HepG2 (cell line): ENCODE measurements at regions not wholly inside any gene's neighbourhood (a gene's known extent, or its start where the extent isn't known, plus 50 kb on each side); places are given as distances from the start of the nearest gene placed in this dataset.

Source experiments
- ATAC-seq: fragments of 200-7000 bp; cut with Tn5 transposase; 3 replicates; pipeline ENCODE4 v1.9.1; 2020; ENCODE audit warnings: mild to moderate bottlenecking, moderate library complexity
- BruUV-seq: library from RNA; stranded (reverse); fragments of 400-500 nt; replicated peaks from 2 replicates; lab custom pipeline; 2021; lab: Mats Ljungman, UMichigan
- CTCF ChIA-PET: fragments of 300-600 bp; formaldehyde crosslinking; extraction: SDS; loops from one replicate; lab custom pipeline; 2021; ENCODE audit warnings: low total read pairs, inconsistent platforms, low intra/inter-chr PET ratio; lab: Yijun Ruan, JAX
- POLR2A ChIA-PET: fragments of 350-600 bp; sonication (Branson Sonifier 250); formaldehyde crosslinking; loops from one replicate; lab custom pipeline; 2020; ENCODE audit warnings: antibody characterized with exemption, inconsistent platforms; lab: Yijun Ruan, JAX
- DNase-seq: peaks from one replicate; pipeline ENCODE4 v3.0.0-alpha.2; 2015; ENCODE audit warnings: low spot score
- FAIRE-seq: peaks from 3 replicates; lab custom pipeline; 2011; peaks lifted over from hg19 to GRCh38; lab: Jason Lieb, UNC
- H2AFZ ChIP-seq: one replicate; pipeline ENCODE4 v1.6.1; 2011; ENCODE audit warnings: low read length, inconsistent platforms
- H3K27ac ChIP-seq: fragments of 300-600 bp; 3 replicates; pipeline ENCODE4 v1.8.0; 2011; ENCODE audit warnings: mixed run types, mild to moderate bottlenecking, mixed read lengths, low read length, inconsistent platforms; ENCODE audit not compliant: insufficient read depth; ENCODE audit errors: extremely low read length
- H3K27me3 ChIP-seq, 2 experiments: fragments of 200-600 bp in 1 of 2; 2 replicates in 1 of 2; 3 replicates in 1 of 2; pipeline versions ENCODE4 v1.6.0 to v1.8.0; 2011; ENCODE audit warnings: low read length in 2 of 2, mild to moderate bottlenecking in 2 of 2, moderate library complexity in 2 of 2, inconsistent platforms in 1 of 2; ENCODE audit not compliant: insufficient read depth in 2 of 2, control insufficient read depth in 1 of 2
- H3K36me3 ChIP-seq, 2 experiments: fragments of 200-600 bp in 1 of 2; replicated peaks in 1 of 2; 2 replicates in 1 of 2; 3 replicates in 1 of 2; pipeline versions ENCODE4 v1.5.1 to v1.8.0; 2011; ENCODE audit warnings: low read length in 2 of 2, inconsistent platforms in 1 of 2; ENCODE audit not compliant: insufficient read depth in 2 of 2, control insufficient read depth in 1 of 2
- H3K4me1 ChIP-seq: 2 replicates; pipeline ENCODE4 v1.5.1; 2012; ENCODE audit warnings: low read length, inconsistent platforms; ENCODE audit not compliant: insufficient read depth
- H3K4me2 ChIP-seq: 2 replicates; pipeline ENCODE4 v1.6.0; 2011; ENCODE audit warnings: low read depth, low read length, inconsistent platforms
- H3K4me3 ChIP-seq, 3 experiments: fragments of 200-600 bp in 1 of 3; sonication (generic), shearing (Covaris generic) in 1 of 3; replicated peaks in 1 of 3; 2 replicates each; pipeline ENCODE4 v1.5.1; 2011 to 2016; ENCODE audit warnings: low read length in 3 of 3, inconsistent platforms in 2 of 3, low read depth in 2 of 3, mild to moderate bottlenecking in 2 of 3, control low read depth in 1 of 3, mixed read lengths in 1 of 3; ENCODE audit not compliant: insufficient read depth in 1 of 3
- H3K79me2 ChIP-seq: one replicate; pipeline ENCODE4 v1.6.1; 2011; ENCODE audit warnings: low read length, inconsistent platforms; ENCODE audit not compliant: insufficient read depth
- H3K9ac ChIP-seq: 2 replicates; pipeline ENCODE4 v1.6.0; 2011; ENCODE audit warnings: mild to moderate bottlenecking, low read depth, low read length, inconsistent platforms; ENCODE audit not compliant: insufficient read depth
- H3K9me3 ChIP-seq: 2 replicates; pipeline ENCODE4 v1.5.1; 2012; ENCODE audit warnings: mild to moderate bottlenecking, low read length
- H4K20me1 ChIP-seq: 2 replicates; pipeline ENCODE4 v1.6.0; 2011; ENCODE audit warnings: inconsistent platforms, mild to moderate bottlenecking, low read length, moderate library complexity; ENCODE audit not compliant: insufficient read depth
- ARNT ChIP-seq: fragments of 450-650 bp; IDR thresholded peaks from 2 replicates; pipeline ENCODE4 v1.6.1; 2017
- ATF1 ChIP-seq: IDR thresholded peaks from 2 replicates; pipeline ENCODE4 v1.6.1; 2016; ENCODE audit warnings: mild to moderate bottlenecking, control low read depth
- KAT7 ChIP-seq: IDR thresholded peaks from 2 replicates; pipeline ENCODE4 v1.6.1; 2018; ENCODE audit warnings: borderline replicate concordance, missing compliant biosample characterization
- PHF5A ChIP-seq: IDR thresholded peaks from one replicate; pipeline ENCODE4 v1.6.1; 2018; ENCODE audit warnings: low read depth, missing genetic modification reagents; ENCODE audit not compliant: unreplicated experiment
- PRDM15 ChIP-seq: sonication (generic); formaldehyde crosslinking; IDR thresholded peaks from 2 replicates; pipeline ENCODE4 v1.4.0; 2020; ENCODE audit warnings: missing genetic modification reagents
- RORA ChIP-seq: sonication (generic); formaldehyde crosslinking; IDR thresholded peaks from 2 replicates; pipeline ENCODE4 v1.5.0; 2020; ENCODE audit warnings: mild to moderate bottlenecking, missing genetic modification reagents, moderate library complexity
- SAP130 ChIP-seq: IDR thresholded peaks from 2 replicates; pipeline ENCODE4 v1.6.1; 2016; ENCODE audit warnings: low read depth
- SMAD3 ChIP-seq: sonication (generic); formaldehyde crosslinking; IDR thresholded peaks from 2 replicates; pipeline ENCODE4 v1.4.0; 2020; ENCODE audit warnings: missing genetic modification reagents
- SNAPC5 ChIP-seq: sonication (generic); formaldehyde crosslinking; IDR thresholded peaks from 2 replicates; pipeline ENCODE4 v1.8.1; 2023; ENCODE audit warnings: mild to moderate bottlenecking, missing genetic modification reagents, borderline replicate concordance
- SOX13 ChIP-seq, 3 experiments: fragments of 450-650 bp in 1 of 3; sonication (generic) in 1 of 3; formaldehyde crosslinking in 1 of 3; IDR thresholded peaks in 2 of 3; conservative IDR thresholded peaks in 1 of 3; 2 replicates each; pipeline versions ENCODE4 v1.5.0 to v1.6.1; 2016 to 2020; ENCODE audit warnings: antibody characterized with exemption in 1 of 3, mild to moderate bottlenecking in 1 of 3, missing compliant biosample characterization in 1 of 3, missing genetic modification reagents in 1 of 3, moderate library complexity in 1 of 3
- ZNF136 ChIP-seq: sonication (generic); formaldehyde crosslinking; IDR thresholded peaks from 2 replicates; pipeline ENCODE4 v1.8.1; 2022; ENCODE audit warnings: low read depth, mild to moderate bottlenecking, moderate library complexity, missing genetic modification reagents
- ZNF562 ChIP-seq: sonication (generic); formaldehyde crosslinking; IDR thresholded peaks from 2 replicates; pipeline ENCODE4 v1.8.0; 2022; ENCODE audit warnings: missing genetic modification reagents, borderline replicate concordance
- ZNF572 ChIP-seq: sonication (generic); formaldehyde crosslinking; IDR thresholded peaks from 2 replicates; pipeline ENCODE4 v1.5.1; 2020; ENCODE audit warnings: mild to moderate bottlenecking, missing genetic modification reagents
- ZNF629 ChIP-seq: sonication (generic); formaldehyde crosslinking; conservative IDR thresholded peaks from 2 replicates; pipeline ENCODE4 v1.5.0; 2020; ENCODE audit warnings: missing genetic modification reagents
- ZZZ3 ChIP-seq: sonication (generic); formaldehyde crosslinking; IDR thresholded peaks from 2 replicates; pipeline ENCODE4 v1.4.0; 2020; ENCODE audit warnings: missing genetic modification reagents, mild to moderate bottlenecking, borderline replicate concordance
- WGBS: methylation state at CpG from one replicate; pipeline ENCODE4 v1.1.6; 2017; ENCODE audit warnings: low lambda C conversion rate; 5-methylcytosine and 5-hydroxymethylcytosine counted together
- in situ Hi-C: cut with HindIII; loops from 2 replicates; pipeline ENCODE4 v1.10.0; 2017; ENCODE audit warnings: low pct_unique_long_range_greater_than_20kb; ENCODE audit not compliant: extremely low pct_ligation_motif_present
- intact Hi-C: fragments of 100-400 bp; cut with micrococcal nuclease; formaldehyde crosslinking; loops from one replicate; pipeline ENCODE4 v1.10.0; 2022; ENCODE audit not compliant: unreplicated experiment

- DNase-seq (no peak), ATAC-seq (no peak), FAIRE-seq (no peak)
- Histone ChIP-seq H3K27ac (no peak overlapping the region), H3K9me3 (no peaks in the 10 kb centered on the region), H3K4me1 (peaks cover 11% of the 10 kb centered on the region), H3K4me3 (no peak overlapping the region), H4K20me1 (no peaks in the 10 kb centered on the region), H3K79me2 (no peaks in the 10 kb centered on the region), H2AFZ (no peak overlapping the region), H3K4me2 (no peak overlapping the region), H3K36me3 (no peaks in the 10 kb centered on the region), H3K9ac (no peak overlapping the region), H3K27me3 (peaks cover 0 to 4% of the 10 kb centered on the region in 2 experiments; a peak in 1 of 5 replicates)
- intact Hi-C loops = no loop called here
- ChIA-PET CTCF (no interaction called here), POLR2A (no interaction called here)
- in situ Hi-C loops = no loop called here
- WGBS = 44% methylated on average over 2 of the region's 2 CpGs
- no peak for TF ChIP-seq PHF5A (CRISPR knock-in tag)
- peak; percentile 62 for TF ChIP-seq ZNF629 (CRISPR knock-in tag)
- no peak for TF ChIP-seq SMAD3
- no peak for TF ChIP-seq ZNF562
- no peak for TF ChIP-seq RORA
- TF ChIP-seq SOX13 (IDR thresholded peaks at IDR 0.05) = no peak
- TF ChIP-seq SOX13 (CRISPR knock-in tag; conservative IDR thresholded peaks at IDR 0.05 in 1 of 2, IDR thresholded peaks at IDR 0.05 in 1 of 2) = no peak
- no peak for TF ChIP-seq ZNF572 (CRISPR knock-in tag)
- no peak for TF ChIP-seq SAP130
- TF ChIP-seq ZZZ3 (CRISPR knock-in tag) = no peak
- BruUV-seq = no TSS peak
These were observed 157.7 kb upstream of the LHX1 start for GRCh38 chr17:36779550-36779949.

GRCh38 chr17:36784633-36785032 lies 152.6 kb upstream of the LHX1 start:
- intact Hi-C loops = no loop called here
- WGBS = no CpG with 5 or more reads among the region's 1 CpG

More at GRCh38 chr17:36784633-36785032, 152.6 kb upstream of the LHX1 start:
- ATAC-seq = no peak
- no peak for DNase-seq
- BruUV-seq = no TSS peak
- Histone ChIP-seq H4K20me1 (no peaks in the 10 kb centered on the region), H3K9ac (no peak overlapping the region), H3K4me1 (no peaks in the 10 kb centered on the region), H3K36me3 (no peaks in the 10 kb centered on the region), H3K4me3 (no peak overlapping the region), H3K79me2 (no peaks in the 10 kb centered on the region), H3K9me3 (no peaks in the 10 kb centered on the region), H3K4me2 (no peak overlapping the region), H2AFZ (no peak overlapping the region), H3K27ac (no peak overlapping the region), H3K27me3 (no peaks in the 10 kb centered on the region; a peak in 2 of 5 replicates)
- ChIA-PET POLR2A (no interaction called here), CTCF (no interaction called here)
- no peak for FAIRE-seq
- in situ Hi-C loops = no loop called here
- TF ChIP-seq PRDM15 (CRISPR knock-in tag) = no peak
- TF ChIP-seq ATF1 (CRISPR knock-in tag) = no peak
- no peak for TF ChIP-seq ZNF136 (CRISPR knock-in tag)
- no peak for TF ChIP-seq SNAPC5 (CRISPR knock-in tag)
- no peak for TF ChIP-seq KAT7
- TF ChIP-seq ARNT = no peak
- TF ChIP-seq, all 625 proteins: peak for 0
